Peyer's patch (tissue), 4 donors: ENCODE measurements at regions not wholly inside any gene's neighbourhood (a gene's known extent, or its start where the extent isn't known, plus 50 kb on each side); places are given as distances from the start of the nearest gene placed in this dataset.

Source experiments
- CTCF ChIP-seq, 6 experiments: fragments of 450-650 bp in 4 of 6; fragments of 200-600 bp in 2 of 6; sonication (generic) in 1 of 6; IDR thresholded peaks; one replicate each; pipeline ENCODE4 v1.5.1; 2017 to 2019; ENCODE audit warnings: antibody characterized with exemption in 6 of 6, mild to moderate bottlenecking in 3 of 6, moderate library complexity in 1 of 6
- POLR2A ChIP-seq, 2 donors: fragments of 450-650 bp; IDR thresholded peaks; one replicate each; pipeline ENCODE4 v1.5.1; 2017; ENCODE audit warnings: antibody characterized with exemption in 2 of 2, mild to moderate bottlenecking in 2 of 2, moderate library complexity in 2 of 2

- TF ChIP-seq CTCF (IDR thresholded peaks at IDR 0.05) = no peak
- no peak for TF ChIP-seq POLR2A (IDR thresholded peaks at IDR 0.05)
Observed at GRCh38 chr20:6492271-6493055, 275.0 kb upstream of the BMP2 start.
